Lower leg skin (tissue), 4 donors: ENCODE measurements at regions not wholly inside any gene's neighbourhood (a gene's known extent, or its start where the extent isn't known, plus 50 kb on each side); places are given as distances from the start of the nearest gene placed in this dataset.

Experiments used
- DNase-seq, 2 donors: peaks; one replicate each; pipeline ENCODE4 v3.0.0-alpha.2; 2019; ENCODE audit warnings: low spot score in 2 of 2
- H3K4me3 ChIP-seq: fragments of 200-600 bp; sonication (generic); 2 replicates; pipeline ENCODE4 v1.5.1; 2017; ENCODE audit warnings: mild to moderate bottlenecking, low read depth; ENCODE audit not compliant: poor library complexity, severe bottlenecking
- CTCF ChIP-seq, 3 donors: fragments of 450-650 bp; IDR thresholded peaks; one replicate each; pipeline ENCODE4 v1.5.1; 2016; ENCODE audit warnings: antibody characterized with exemption in 3 of 3, mild to moderate bottlenecking in 3 of 3, moderate library complexity in 2 of 3
- POLR2A ChIP-seq, 2 donors: fragments of 450-650 bp; IDR thresholded peaks; one replicate each; pipeline ENCODE4 v1.6.1; 2016 to 2017; ENCODE audit warnings: antibody characterized with exemption in 2 of 2, mild to moderate bottlenecking in 1 of 2, moderate library complexity in 1 of 2
- WGBS, 2 donors: methylation state at CpG; one replicate each; pipeline ENCODE4 v1.1.5; 2018; 5-methylcytosine and 5-hydroxymethylcytosine counted together
- intact Hi-C: fragments of 100-400 bp; cut with DNase I; formaldehyde crosslinking; loops from one replicate; pipeline ENCODE4 v1.15.0; 2023; ENCODE audit warnings: low total_unique reads

GRCh38 chr3:163632722-163633121, 1445.6 kb downstream of the SI start:
- no peak overlapping the region for H3K4me3 ChIP-seq
- no peak for DNase-seq
- TF ChIP-seq CTCF (IDR thresholded peaks at IDR 0.05) = no peak
- TF ChIP-seq POLR2A (IDR thresholded peaks at IDR 0.05) = no peak
- WGBS, 2 donors = 44 to 47% methylated on average over 5 of the region's 5 CpGs
- intact Hi-C loops = no loop called here

- intact Hi-C loops = no loop called here
- TF ChIP-seq CTCF (IDR thresholded peaks at IDR 0.05) (no peak), POLR2A (IDR thresholded peaks at IDR 0.05) (no peak)
- no peak overlapping the region for H3K4me3 ChIP-seq
- WGBS, 2 donors = 81 to 92% methylated on average over 3 of the region's 3 CpGs
- no peak for DNase-seq
Measured at GRCh38 chr3:163626753-163627152, 1451.5 kb downstream of the SI start.

GRCh38 chr3:163622384-163622783, 1455.9 kb downstream of the SI start:
- TF ChIP-seq POLR2A (IDR thresholded peaks at IDR 0.05) (no peak), CTCF (IDR thresholded peaks at IDR 0.05) (no peak)
- 80 to 88% methylated on average over 3 of the region's 3 CpGs for WGBS, 2 donors
- no peak overlapping the region for H3K4me3 ChIP-seq
- intact Hi-C loops = no loop called here
- no peak for DNase-seq

GRCh38 chr3:163614886-163615285, 1463.4 kb downstream of the SI start:
- DNase-seq = no peak
- H3K4me3 ChIP-seq = no peak overlapping the region
- intact Hi-C loops = no loop called here
- TF ChIP-seq POLR2A (IDR thresholded peaks at IDR 0.05) (no peak), CTCF (IDR thresholded peaks at IDR 0.05) (no peak)

- no peak for TF ChIP-seq CTCF (IDR thresholded peaks at IDR 0.05)
- no peak for TF ChIP-seq POLR2A (IDR thresholded peaks at IDR 0.05)
- no peak overlapping the region for H3K4me3 ChIP-seq
- intact Hi-C loops = no loop called here
- WGBS, 2 donors = 52 to 72% methylated on average over 1 of the region's 1 CpG
- no peak for DNase-seq
Measured at GRCh38 chr3:163605915-163606314, 1472.4 kb downstream of the SI start.

GRCh38 chr3:163601426-163601825, 1476.9 kb downstream of the SI start:
- no peak overlapping the region for H3K4me3 ChIP-seq
- 76 to 85% methylated on average over 1 of the region's 1 CpG for WGBS, 2 donors
- no peak for DNase-seq
- TF ChIP-seq CTCF (IDR thresholded peaks at IDR 0.05) = no peak
- no peak for TF ChIP-seq POLR2A (IDR thresholded peaks at IDR 0.05)
- intact Hi-C loops = no loop called here
